ENCODE measurements at regions not wholly inside any gene's neighbourhood (a gene's known extent, or its start where the extent isn't known, plus 50 kb on each side); places are given as distances from the start of the nearest gene placed in this dataset.
"Not testable (repeated sequence)": the region's sequence is repeated elsewhere in the genome, so short reads cannot be mapped to it uniquely, and the experiment has no call there.

GRCh38 chr17:79556271-79556670 is 54.6 kb downstream of the RBFOX3 start:
- Histone ChIP-seq H3K9me3 (peaks cover 0 to 6% (median 0%) of the 10 kb centered on the region in 3 donors), H3K36me3 (replicated peaks in 1 of 2; ENCODE audit: insufficient read depth in 1 of 2, low read depth in 2 of 2) (no peaks in the 10 kb centered on the region), H3K4me1 (no peaks in the 10 kb centered on the region), H3K4me3 (no peak overlapping the region), H3K27ac (no peak overlapping the region), H3K27me3 (no peaks in the 10 kb centered on the region)
- intact Hi-C loops (cut with DNase I) = no loop called here
- no peak for TF ChIP-seq POLR2A (IDR thresholded peaks at IDR 0.05)
- TF ChIP-seq CTCF (IDR thresholded peaks at IDR 0.05) = no peak
- WGBS, 2 donors = 23 to 29% methylated on average over 9 of the region's 9 CpGs
- ATAC-seq (no peak), DNase-seq (no peak)

- DNase-seq = no peak
- TF ChIP-seq CTCF (IDR thresholded peaks at IDR 0.05) = no peak
- TF ChIP-seq POLR2A (IDR thresholded peaks at IDR 0.05) = no peak
- ATAC-seq = no peak
- Histone ChIP-seq H3K27me3 (no peaks in the 10 kb centered on the region), H3K4me3 (no peak overlapping the region), H3K4me1 (no peaks in the 10 kb centered on the region), H3K36me3 (replicated peaks in 1 of 2; ENCODE audit: insufficient read depth in 1 of 2, low read depth in 2 of 2) (no peaks in the 10 kb centered on the region), H3K9me3 (peaks cover 0 to 6% (median 0%) of the 10 kb centered on the region in 3 donors), H3K27ac (no peak overlapping the region)
- intact Hi-C loops (cut with DNase I) = no loop called here
- WGBS, 2 donors = 73 to 81% methylated on average over 5 of the region's 5 CpGs
Observed at GRCh38 chr17:79555543-79555942, 55.3 kb downstream of the RBFOX3 start.

- H3K4me3 ChIP-seq; H3K4me1 ChIP-seq; DNase-seq; H3K27me3 ChIP-seq; H3K27ac ChIP-seq; intact Hi-C loops (cut with DNase I); ATAC-seq; H3K36me3 ChIP-seq (replicated peaks in 1 of 2; ENCODE audit: insufficient read depth in 1 of 2, low read depth in 2 of 2); H3K9me3 ChIP-seq: not testable (repeated sequence)
- WGBS, 2 donors = 63 to 64% methylated on average over 5 of the region's 5 CpGs
Observed at GRCh38 chr17:79554346-79554745, 56.5 kb downstream of the RBFOX3 start.

- DNase-seq (no peak), ATAC-seq (no peak)
- Histone ChIP-seq H3K4me1 (no peaks in the 10 kb centered on the region), H3K27me3 (no peaks in the 10 kb centered on the region), H3K36me3 (replicated peaks in 1 of 2; ENCODE audit: insufficient read depth in 1 of 2, low read depth in 2 of 2) (no peaks in the 10 kb centered on the region), H3K4me3 (no peak overlapping the region), H3K9me3 (peaks cover 0 to 6% (median 0%) of the 10 kb centered on the region in 3 donors), H3K27ac (no peak overlapping the region)
- intact Hi-C loops (cut with DNase I) = no loop called here
- 55% methylated on average over 1 of the region's 1 CpG for WGBS, 2 donors
- TF ChIP-seq POLR2A (IDR thresholded peaks at IDR 0.05) (no peak), CTCF (IDR thresholded peaks at IDR 0.05) (no peak)
Observed at GRCh38 chr17:79552824-79553223, 58.0 kb downstream of the RBFOX3 start.

GRCh38 chr17:79552405-79552804 is 58.4 kb downstream of the RBFOX3 start:
- intact Hi-C loops (cut with DNase I) = no loop called here
- no peak overlapping the region for H3K27ac ChIP-seq
- H3K4me3 ChIP-seq = no peak overlapping the region
- DNase-seq = no peak
- TF ChIP-seq CTCF (IDR thresholded peaks at IDR 0.05) (no peak), POLR2A (IDR thresholded peaks at IDR 0.05) (no peak)
- H3K9me3 ChIP-seq = peaks cover 0 to 6% (median 0%) of the 10 kb centered on the region in 3 donors
- ATAC-seq = no peak
- H3K36me3 ChIP-seq (replicated peaks in 1 of 2; ENCODE audit: insufficient read depth in 1 of 2, low read depth in 2 of 2) = no peaks in the 10 kb centered on the region
- H3K4me1 ChIP-seq = no peaks in the 10 kb centered on the region
- H3K27me3 ChIP-seq = no peaks in the 10 kb centered on the region
- 62 to 76% methylated on average over 3 of the region's 3 CpGs for WGBS, 2 donors

Data from body of pancreas (tissue), 4 donors.